UCSD-AML1 (cell line): ENCODE measurements at regions not wholly inside any gene's neighbourhood (a gene's known extent, or its start where the extent isn't known, plus 50 kb on each side); places are given as distances from the start of the nearest gene placed in this dataset.

Source experiments
- DNase-seq: peaks from one replicate; lab custom pipeline; 2025; ENCODE audit not compliant: unreplicated experiment; lab: John Stamatoyannopoulos, UW

DNA sequence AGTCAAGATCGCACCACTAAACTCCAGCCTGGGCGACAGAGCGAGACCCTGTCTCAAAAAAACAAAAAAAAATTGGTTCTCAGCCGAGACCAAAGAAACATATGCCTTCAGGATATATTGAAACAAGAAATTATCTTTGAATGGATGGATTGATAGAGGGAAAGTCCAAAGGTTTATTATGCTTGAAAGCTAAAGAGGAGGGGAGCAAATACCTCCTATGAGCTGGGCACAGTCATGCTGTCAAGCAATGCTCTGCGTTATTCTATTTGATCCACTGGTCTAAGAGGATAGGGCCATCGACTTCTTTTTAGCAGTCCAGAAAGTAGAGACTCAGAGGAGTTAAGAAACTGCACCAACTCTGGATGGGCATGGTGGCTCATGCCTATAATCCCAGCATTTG lies 85.9 kb upstream of the SLC34A2 start:
- DNase-seq, result no peak

DNA sequence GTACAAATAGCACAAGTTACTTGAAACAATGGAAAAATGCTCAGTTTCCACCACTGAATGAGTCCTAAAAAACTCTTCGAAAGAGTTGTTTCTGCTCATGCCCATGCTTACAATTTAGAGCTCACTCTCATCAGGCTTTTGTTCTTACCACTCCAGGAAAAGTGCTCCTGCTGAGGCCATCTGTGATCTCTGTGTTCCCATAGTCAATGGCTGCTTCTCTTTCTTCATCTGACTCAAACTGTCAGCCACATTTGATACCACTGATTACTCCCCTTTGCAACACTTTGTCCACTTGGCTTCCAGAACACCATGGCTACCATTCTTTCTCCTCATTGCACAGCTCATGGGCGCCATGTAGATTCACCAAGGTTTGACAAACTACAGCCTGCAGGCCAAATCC lies 80.0 kb upstream of the SLC34A2 start:
- DNase-seq, result no peak

DNA sequence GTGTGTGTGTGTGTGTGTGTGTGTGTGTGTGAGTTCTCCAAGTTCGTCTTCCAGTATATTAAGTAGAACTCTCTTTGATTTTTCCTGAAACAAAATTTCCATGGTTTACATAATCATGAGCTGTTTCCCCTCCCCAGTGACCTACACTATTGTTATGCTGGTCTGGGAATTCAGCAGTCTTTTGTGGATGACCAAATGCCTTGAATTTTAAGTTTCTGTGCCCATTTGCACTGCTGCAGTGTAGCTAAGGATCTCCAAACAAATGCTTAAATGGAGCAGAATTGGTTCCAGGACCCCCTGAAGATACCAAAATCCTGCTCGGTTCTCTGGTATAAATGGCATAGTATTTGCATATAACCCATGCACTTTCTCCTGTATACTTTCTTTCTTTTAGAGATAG lies 77.2 kb upstream of the SLC34A2 start:
- no peak for DNase-seq

- DNase-seq, result no peak
These were observed 74.8 kb upstream of the SLC34A2 start for GRCh38 chr4:25580633-25581467.

GRCh38 chr4:25585901-25586523 lies 69.6 kb upstream of the SLC34A2 start:
- DNase-seq, result no peak

DNA sequence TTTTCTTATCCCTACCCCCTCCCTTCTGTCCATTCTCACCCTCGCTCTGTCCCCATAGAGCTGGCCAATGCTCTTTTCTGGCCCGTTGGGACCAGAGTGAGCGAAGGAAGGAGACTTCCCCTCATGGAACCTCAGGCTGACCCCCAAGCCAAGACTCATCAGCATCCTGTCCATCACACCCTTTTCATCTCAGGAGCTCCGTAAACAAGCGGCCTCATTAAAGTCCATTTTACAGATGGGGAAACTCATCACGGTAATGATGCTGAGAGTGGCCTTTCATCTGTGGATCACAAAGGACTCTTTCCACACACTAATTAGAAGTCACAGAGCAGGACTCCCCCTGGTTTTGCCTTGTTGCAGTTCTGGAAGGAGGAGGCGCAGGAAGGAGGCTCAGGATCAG lies 67.4 kb upstream of the SLC34A2 start:
- DNase-seq, result no peak

DNA sequence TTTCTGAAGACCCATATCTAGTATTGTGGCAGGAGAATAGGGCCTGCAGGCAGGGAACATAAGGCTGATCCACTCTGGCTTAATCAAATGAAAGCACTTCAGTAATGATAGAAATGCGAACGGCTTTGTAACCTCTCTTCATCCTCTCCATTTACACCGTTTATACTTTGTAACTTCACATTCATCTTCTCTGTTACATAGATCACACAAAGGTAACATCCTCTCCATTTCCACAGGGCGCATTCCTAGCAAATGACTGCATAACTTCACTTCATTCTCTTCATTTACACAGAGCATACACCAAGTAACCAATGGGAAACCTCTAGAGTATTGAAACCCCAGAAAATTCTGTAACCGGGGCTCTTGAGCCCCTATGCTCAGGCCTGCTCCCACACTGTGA lies 65.5 kb upstream of the SLC34A2 start:
- DNase-seq, result no peak

GRCh38 chr4:25592736-25593135 lies 62.9 kb upstream of the SLC34A2 start:
- DNase-seq, result no peak
